Kidney (tissue), 13 donors: ENCODE measurements at regions not wholly inside any gene's neighbourhood (a gene's known extent, or its start where the extent isn't known, plus 50 kb on each side); places are given as distances from the start of the nearest gene placed in this dataset.
A peak's percentile ranks its signal among the peaks of the same experiment; 100 is the strongest.

Experiments
- DNase-seq, 5 donors: peaks; one replicate each; pipeline ENCODE4 v3.0.0-alpha.2; 2013 to 2020
- FAIRE-seq: peaks from 2 replicates; lab custom pipeline; 2012; peaks lifted over from hg19 to GRCh38; lab: Jason Lieb, UNC
- H3K27ac ChIP-seq, 2 donors: one replicate each; pipeline ENCODE4 v1.7.0; 2013; ENCODE audit warnings: low read depth in 2 of 2, low read length in 2 of 2, inconsistent platforms in 1 of 2
- H3K27me3 ChIP-seq: one replicate; pipeline ENCODE4 v1.7.1; 2013; ENCODE audit warnings: low read length, inconsistent platforms; ENCODE audit not compliant: control insufficient read depth, insufficient read depth
- H3K36me3 ChIP-seq, 3 donors: one replicate each; pipeline versions ENCODE4 v1.7.0 to v1.7.1; 2013; ENCODE audit warnings: low read length in 3 of 3, control low read depth in 1 of 3, inconsistent platforms in 1 of 3; ENCODE audit not compliant: insufficient read depth in 3 of 3, control insufficient read depth in 2 of 3
- H3K4me1 ChIP-seq, 3 donors: one replicate each; pipeline versions ENCODE4 v1.7.0 to v1.7.1; 2013; ENCODE audit warnings: low read length in 3 of 3, inconsistent platforms in 1 of 3, low read depth in 1 of 3; ENCODE audit not compliant: control insufficient read depth in 2 of 3, insufficient read depth in 2 of 3
- H3K4me3 ChIP-seq, 3 donors: one replicate each; pipeline versions ENCODE4 v1.7.0 to v1.8.1; 2013; ENCODE audit warnings: low read length in 3 of 3, control low read depth in 1 of 3, inconsistent platforms in 1 of 3
- H3K9ac ChIP-seq, 3 donors: one replicate each; pipeline versions ENCODE4 v1.7.0 to v1.7.1; 2013; ENCODE audit warnings: low read length in 3 of 3, control low read depth in 1 of 3, inconsistent platforms in 1 of 3
- H3K9me3 ChIP-seq, 3 donors: one replicate each; pipeline versions ENCODE4 v1.7.0 to v1.7.1; 2013; ENCODE audit warnings: low read length in 3 of 3, control low read depth in 1 of 3, inconsistent platforms in 1 of 3; ENCODE audit not compliant: control insufficient read depth in 2 of 3, insufficient read depth in 1 of 3
- CTCF ChIP-seq: IDR thresholded peaks from 3 replicates; pipeline ENCODE4 v1.5.1; 2012; ENCODE audit warnings: mild to moderate bottlenecking, moderate library complexity, borderline replicate concordance; ENCODE audit not compliant: insufficient read depth; ENCODE audit errors: extremely low read depth
- intact Hi-C: fragments of 100-400 bp; cut with DNase I; formaldehyde crosslinking; loops from one replicate; pipeline ENCODE4 v1.11.1; 2022
- donor health status: control.
- donor health status: control.
- donor health status: control.
- donor health status: control.
- donor health status: control.
- donor health status: DM: yes; HTN: yes; CAD: no.
- donor health status: Normal renal cell carcinoma (clear cell type).

DNA sequence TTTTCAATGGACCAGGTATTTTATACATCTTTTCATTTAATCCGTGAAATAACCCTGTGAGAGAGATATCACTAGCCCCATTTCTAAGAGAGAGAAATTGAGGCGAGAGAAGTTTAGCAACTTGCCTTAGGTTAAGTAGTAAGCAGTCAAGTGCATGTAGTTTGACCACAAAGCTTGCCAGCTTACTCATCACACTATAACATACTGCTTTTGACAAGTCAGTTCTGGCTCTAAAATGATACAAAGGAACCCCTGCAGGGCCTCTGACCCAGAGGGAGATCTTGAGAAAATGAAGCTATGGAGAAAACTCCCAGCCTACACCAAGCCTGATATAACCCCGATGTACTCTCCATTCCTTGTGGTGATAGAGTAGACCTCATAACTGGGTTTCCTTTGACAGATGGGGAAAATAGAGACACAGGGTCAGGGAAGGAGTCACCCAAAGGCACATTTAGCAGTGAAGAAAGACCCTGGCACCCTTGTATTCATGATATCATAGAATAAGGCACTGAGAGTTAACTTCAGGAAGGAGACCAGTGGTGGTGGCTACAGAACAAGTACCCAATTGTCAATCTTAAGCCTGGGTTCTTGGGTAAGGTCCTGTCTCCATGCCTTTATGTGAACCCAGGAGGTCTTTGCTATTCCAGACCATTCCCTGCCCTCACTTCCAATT is 60.2 kb upstream of the MSN start:
- Histone ChIP-seq H3K36me3 (no peaks in the 10 kb centered on the region), H3K4me3 (no peak overlapping the region), H3K9me3 (no peaks in the 10 kb centered on the region), H3K9ac (no peak overlapping the region), H3K27me3 (no peaks in the 10 kb centered on the region), H3K4me1 (no peaks in the 10 kb centered on the region), H3K27ac (no peak overlapping the region)
- intact Hi-C loops = no loop called here
- no peak for DNase-seq
- TF ChIP-seq CTCF = no peak
- FAIRE-seq = no peak

DNA sequence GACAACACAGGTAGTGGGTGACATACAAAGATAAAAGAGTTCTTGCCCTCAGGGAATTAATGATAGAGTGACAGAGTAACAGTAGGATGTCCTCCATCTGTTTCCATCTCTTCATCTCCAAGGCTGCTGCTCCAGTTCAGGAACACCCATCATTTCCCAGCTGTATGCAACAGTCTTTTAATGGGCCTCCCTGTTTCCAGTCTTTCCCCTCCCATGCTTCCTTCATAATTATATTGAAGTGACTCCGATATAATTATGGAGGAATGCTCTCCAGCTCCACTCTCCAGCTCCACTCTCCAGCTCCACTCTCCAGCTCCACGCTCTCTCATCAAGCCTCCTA is 65.3 kb upstream of the MSN start:
- intact Hi-C loops = no loop called here
- H3K36me3 ChIP-seq = no peaks in the 10 kb centered on the region
- no peak for TF ChIP-seq CTCF
- no peaks in the 10 kb centered on the region for H3K27me3 ChIP-seq
- peak overlapping the region in 1 of 3 donors; percentile 29 for H3K9ac ChIP-seq
- DNase-seq (no peak), FAIRE-seq (no peak)
- peak overlapping the region; percentile 65 to 83 for H3K27ac ChIP-seq
- no peaks in the 10 kb centered on the region for H3K9me3 ChIP-seq
- H3K4me1 ChIP-seq = peaks cover 0 to 9% (median 0%) of the 10 kb centered on the region in 3 donors
- no peak overlapping the region for H3K4me3 ChIP-seq

DNA sequence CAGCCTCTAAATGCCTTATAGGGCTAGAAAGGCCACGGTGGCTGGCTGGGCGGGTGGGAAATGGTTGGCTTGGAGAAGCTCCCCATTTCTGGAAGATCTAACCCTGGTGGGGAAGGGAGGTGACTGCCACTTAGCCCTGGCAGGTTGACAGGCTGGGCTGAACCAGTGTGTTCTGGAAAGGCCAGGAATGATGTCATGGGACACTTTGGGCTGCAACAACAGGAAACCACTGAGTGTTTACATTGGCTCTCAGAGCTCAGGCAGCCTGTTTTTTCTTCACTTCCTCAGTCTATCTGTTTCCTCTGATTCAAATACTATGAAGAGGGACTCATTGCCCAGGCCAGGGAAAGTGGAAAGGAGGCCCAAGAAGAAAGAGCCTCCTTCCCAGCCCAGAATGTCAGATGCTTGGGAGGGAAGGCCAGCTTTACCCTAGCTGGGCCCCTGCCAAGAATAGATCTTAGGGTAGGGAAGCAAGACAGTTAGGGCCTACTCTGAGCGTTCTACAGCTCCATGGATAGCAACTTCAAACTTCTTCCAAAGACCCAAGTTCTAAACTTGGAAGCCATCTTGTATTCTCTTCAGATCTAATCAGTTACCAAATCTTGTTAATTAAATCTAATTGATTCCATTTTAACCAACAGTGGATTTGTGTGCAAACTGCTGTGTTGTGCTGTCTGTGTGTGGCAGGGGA is 65.8 kb upstream of the MSN start:
- Histone ChIP-seq H3K36me3 (no peaks in the 10 kb centered on the region), H3K9me3 (no peaks in the 10 kb centered on the region), H3K27me3 (no peaks in the 10 kb centered on the region), H3K4me1 (peaks cover 0 to 9% (median 0%) of the 10 kb centered on the region in 3 donors), H3K9ac (peak overlapping the region in 1 of 3 donors; percentile 55), H3K27ac (peak overlapping the region; percentile 65 to 94), H3K4me3 (no peak overlapping the region)
- TF ChIP-seq CTCF = no peak
- intact Hi-C loops = no loop called here
- peak; percentile 85 for FAIRE-seq
- peak in 3 of 5 donors; percentile 21 to 96 (median 78) for DNase-seq
